ENCODE measurements at regions not wholly inside any gene's neighbourhood (a gene's known extent, or its start where the extent isn't known, plus 50 kb on each side); places are given as distances from the start of the nearest gene placed in this dataset.

- TF ChIP-seq, protein P1, sequence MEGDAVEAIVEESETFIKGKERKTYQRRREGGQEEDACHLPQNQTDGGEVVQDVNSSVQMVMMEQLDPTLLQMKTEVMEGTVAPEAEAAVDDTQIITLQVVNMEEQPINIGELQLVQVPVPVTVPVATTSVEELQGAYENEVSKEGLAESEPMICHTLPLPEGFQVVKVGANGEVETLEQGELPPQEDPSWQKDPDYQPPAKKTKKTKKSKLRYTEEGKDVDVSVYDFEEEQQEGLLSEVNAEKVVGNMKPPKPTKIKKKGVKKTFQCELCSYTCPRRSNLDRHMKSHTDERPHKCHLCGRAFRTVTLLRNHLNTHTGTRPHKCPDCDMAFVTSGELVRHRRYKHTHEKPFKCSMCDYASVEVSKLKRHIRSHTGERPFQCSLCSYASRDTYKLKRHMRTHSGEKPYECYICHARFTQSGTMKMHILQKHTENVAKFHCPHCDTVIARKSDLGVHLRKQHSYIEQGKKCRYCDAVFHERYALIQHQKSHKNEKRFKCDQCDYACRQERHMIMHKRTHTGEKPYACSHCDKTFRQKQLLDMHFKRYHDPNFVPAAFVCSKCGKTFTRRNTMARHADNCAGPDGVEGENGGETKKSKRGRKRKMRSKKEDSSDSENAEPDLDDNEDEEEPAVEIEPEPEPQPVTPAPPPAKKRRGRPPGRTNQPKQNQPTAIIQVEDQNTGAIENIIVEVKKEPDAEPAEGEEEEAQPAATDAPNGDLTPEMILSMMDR (IDR thresholded peaks at IDR 0.05): no peak
- no peak for TF ChIP-seq POLR2A (IDR thresholded peaks at IDR 0.05)
Observed at GRCh38 chr17:72303787-72304733, 183.2 kb downstream of the SOX9 start.

Measured in heart left ventricle (tissue), 13 donors.